WTC11 (cell line): ENCODE measurements at regions not wholly inside any gene's neighbourhood (a gene's known extent, or its start where the extent isn't known, plus 50 kb on each side); places are given as distances from the start of the nearest gene placed in this dataset.

Experiments
- ATAC-seq: fragments of 200-7000 bp; cut with Tn5 transposase; 2 replicates; pipeline ENCODE4 v1.10.0; 2021; ENCODE audit warnings: mild to moderate bottlenecking, moderate library complexity
- CTCF ChIA-PET: fragments of 300-600 bp; sonication (Branson Sonifier 250); formaldehyde crosslinking; loops from one replicate; lab custom pipeline; 2021; ENCODE audit warnings: antibody characterized with exemption; lab: Charles Lee
- POLR2A ChIA-PET: fragments of 350-600 bp; sonication (Branson Sonifier 250); formaldehyde crosslinking; loops from one replicate; lab custom pipeline; 2021; ENCODE audit warnings: antibody characterized with exemption; lab: Charles Lee
- DNase-seq: peaks from one replicate; pipeline ENCODE4 v3.0.0; 2021; ENCODE audit warnings: low spot score
- H3K27ac Mint-ChIP-seq: 2 replicates; pipeline ENCODE4 v1.8.0; 2021; ENCODE audit warnings: mixed read lengths
- H3K27me3 Mint-ChIP-seq: 2 replicates; pipeline ENCODE4 v1.8.0; 2021; ENCODE audit warnings: low read depth, mild to moderate bottlenecking, moderate library complexity, mixed read lengths
- H3K36me3 Mint-ChIP-seq: 2 replicates; pipeline ENCODE4 v1.8.0; 2021; ENCODE audit warnings: mixed read lengths
- H3K4me1 Mint-ChIP-seq: 2 replicates; pipeline ENCODE4 v1.8.0; 2022; ENCODE audit warnings: mixed read lengths
- H3K4me3 Mint-ChIP-seq: 2 replicates; pipeline ENCODE4 v1.8.0; 2021; ENCODE audit warnings: mild to moderate bottlenecking, moderate library complexity, mixed read lengths
- H3K9me3 Mint-ChIP-seq: 2 replicates; pipeline ENCODE4 v1.8.0; 2021; ENCODE audit warnings: mixed read lengths
- CREM ChIP-seq: sonication (generic); formaldehyde crosslinking; IDR thresholded peaks from 2 replicates; pipeline ENCODE4 v1.8.1; 2022; ENCODE audit warnings: mild to moderate bottlenecking, missing genetic modification reagents, moderate library complexity
- E2F5 ChIP-seq: sonication (generic); formaldehyde crosslinking; IDR thresholded peaks from 2 replicates; pipeline ENCODE4 v1.8.1; 2022; ENCODE audit warnings: mild to moderate bottlenecking, moderate library complexity, missing genetic modification reagents
- EMX1 ChIP-seq: fragments of 250-450 bp; sonication (Bioruptor Pico); IDR thresholded peaks from 2 replicates; pipeline ENCODE4 v1.8.0; 2021; ENCODE audit warnings: mild to moderate bottlenecking
- FOXP1 ChIP-seq: sonication (generic); formaldehyde crosslinking; IDR thresholded peaks from 2 replicates; pipeline ENCODE4 v1.8.0; 2022; ENCODE audit warnings: missing genetic modification reagents, mild to moderate bottlenecking, moderate library complexity, borderline replicate concordance
- GABPB1 ChIP-seq: sonication (generic); formaldehyde crosslinking; IDR thresholded peaks from 2 replicates; pipeline ENCODE4 v1.8.1; 2023; ENCODE audit warnings: mild to moderate bottlenecking, missing genetic modification reagents
- KAT7 ChIP-seq: sonication (generic); formaldehyde crosslinking; IDR thresholded peaks from 2 replicates; pipeline ENCODE4 v1.8.1; 2023; ENCODE audit warnings: missing genetic modification reagents, mild to moderate bottlenecking, borderline replicate concordance
- PRDM15 ChIP-seq: sonication (generic); formaldehyde crosslinking; IDR thresholded peaks from 2 replicates; pipeline ENCODE4 v1.8.0; 2022; ENCODE audit warnings: missing genetic modification reagents
- TEAD4 ChIP-seq: sonication (generic); formaldehyde crosslinking; IDR thresholded peaks from 2 replicates; pipeline ENCODE4 v1.8.0; 2022; ENCODE audit warnings: mild to moderate bottlenecking, missing genetic modification reagents
- TP53 ChIP-seq: sonication (generic); formaldehyde crosslinking; IDR thresholded peaks from 2 replicates; pipeline ENCODE4 v1.8.1; 2023; ENCODE audit warnings: mild to moderate bottlenecking, missing genetic modification reagents
- TF ChIP-seq, protein P1 (sequence below): sonication (generic); formaldehyde crosslinking; IDR thresholded peaks from 2 replicates; pipeline ENCODE4 v1.8.1; 2023; ENCODE audit warnings: mild to moderate bottlenecking, missing genetic modification reagents, borderline replicate concordance
- TF ChIP-seq, protein P2 (sequence below): sonication (generic); formaldehyde crosslinking; conservative IDR thresholded peaks from 2 replicates; pipeline ENCODE4 v1.8.1; 2023; ENCODE audit warnings: mild to moderate bottlenecking, low read depth, missing genetic modification reagents, moderate library complexity
- TF ChIP-seq, protein P3 (sequence below): fragments of 200-600 bp; IDR thresholded peaks from 2 replicates; pipeline ENCODE4 v1.8.0; 2022; ENCODE audit warnings: antibody characterized with exemption
- TF ChIP-seq, protein P4 (sequence below): sonication (generic); formaldehyde crosslinking; IDR thresholded peaks from 2 replicates; pipeline ENCODE4 v1.8.1; 2023; ENCODE audit warnings: mild to moderate bottlenecking, missing genetic modification reagents
- TF ChIP-seq, protein P5 (sequence below): sonication (generic); formaldehyde crosslinking; IDR thresholded peaks from 2 replicates; pipeline ENCODE4 v1.8.1; 2022; ENCODE audit warnings: mild to moderate bottlenecking, missing genetic modification reagents, moderate library complexity, borderline replicate concordance

DNA sequence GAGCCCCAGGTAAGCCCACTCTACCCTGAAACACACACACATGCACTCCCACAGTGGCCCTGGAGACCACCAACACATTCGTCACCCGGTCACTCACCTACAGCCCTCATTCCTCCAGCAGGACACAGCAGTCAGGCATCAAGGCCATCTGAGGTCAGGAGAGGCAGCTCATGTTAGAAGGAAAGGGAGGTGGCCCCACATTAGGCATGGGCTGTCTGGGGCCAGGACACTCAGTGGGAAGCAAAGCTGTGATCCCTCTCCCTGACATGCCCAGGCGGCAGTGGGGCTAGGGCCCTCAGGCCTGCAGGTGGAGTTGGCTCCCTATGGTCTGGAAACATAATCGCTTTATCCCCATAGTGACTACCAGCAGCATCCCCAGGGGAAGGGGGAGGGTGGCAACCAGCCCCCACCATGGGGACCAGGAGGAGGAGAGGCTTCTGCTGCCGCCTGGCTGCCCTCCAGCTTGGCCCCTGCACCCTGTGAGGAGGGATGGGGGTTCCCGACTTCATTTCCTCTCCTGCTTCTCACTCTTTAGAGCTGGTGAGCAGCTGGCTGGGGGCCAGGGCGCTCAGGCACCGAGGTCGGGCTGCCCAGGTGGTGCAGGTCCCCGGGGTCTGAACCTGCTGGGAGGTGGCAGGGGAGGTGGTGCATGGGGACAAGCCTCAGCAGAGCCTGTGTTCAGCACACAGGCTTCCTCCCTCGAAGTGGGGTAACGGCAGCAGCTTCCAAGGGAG is 76.6 kb upstream of the CST7 start (continued):
- TF ChIP-seq, protein P1, sequence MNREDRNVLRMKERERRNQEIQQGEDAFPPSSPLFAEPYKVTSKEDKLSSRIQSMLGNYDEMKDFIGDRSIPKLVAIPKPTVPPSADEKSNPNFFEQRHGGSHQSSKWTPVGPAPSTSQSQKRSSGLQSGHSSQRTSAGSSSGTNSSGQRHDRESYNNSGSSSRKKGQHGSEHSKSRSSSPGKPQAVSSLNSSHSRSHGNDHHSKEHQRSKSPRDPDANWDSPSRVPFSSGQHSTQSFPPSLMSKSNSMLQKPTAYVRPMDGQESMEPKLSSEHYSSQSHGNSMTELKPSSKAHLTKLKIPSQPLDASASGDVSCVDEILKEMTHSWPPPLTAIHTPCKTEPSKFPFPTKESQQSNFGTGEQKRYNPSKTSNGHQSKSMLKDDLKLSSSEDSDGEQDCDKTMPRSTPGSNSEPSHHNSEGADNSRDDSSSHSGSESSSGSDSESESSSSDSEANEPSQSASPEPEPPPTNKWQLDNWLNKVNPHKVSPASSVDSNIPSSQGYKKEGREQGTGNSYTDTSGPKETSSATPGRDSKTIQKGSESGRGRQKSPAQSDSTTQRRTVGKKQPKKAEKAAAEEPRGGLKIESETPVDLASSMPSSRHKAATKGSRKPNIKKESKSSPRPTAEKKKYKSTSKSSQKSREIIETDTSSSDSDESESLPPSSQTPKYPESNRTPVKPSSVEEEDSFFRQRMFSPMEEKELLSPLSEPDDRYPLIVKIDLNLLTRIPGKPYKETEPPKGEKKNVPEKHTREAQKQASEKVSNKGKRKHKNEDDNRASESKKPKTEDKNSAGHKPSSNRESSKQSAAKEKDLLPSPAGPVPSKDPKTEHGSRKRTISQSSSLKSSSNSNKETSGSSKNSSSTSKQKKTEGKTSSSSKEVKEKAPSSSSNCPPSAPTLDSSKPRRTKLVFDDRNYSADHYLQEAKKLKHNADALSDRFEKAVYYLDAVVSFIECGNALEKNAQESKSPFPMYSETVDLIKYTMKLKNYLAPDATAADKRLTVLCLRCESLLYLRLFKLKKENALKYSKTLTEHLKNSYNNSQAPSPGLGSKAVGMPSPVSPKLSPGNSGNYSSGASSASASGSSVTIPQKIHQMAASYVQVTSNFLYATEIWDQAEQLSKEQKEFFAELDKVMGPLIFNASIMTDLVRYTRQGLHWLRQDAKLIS (CRISPR knock-in tag) = no peak
- TF ChIP-seq E2F5 (no peak), EMX1 (CRISPR knock-in tag) (no peak), TEAD4 (no peak), GABPB1 (CRISPR knock-in tag) (no peak), KAT7 (CRISPR knock-in tag) (no peak), CREM (CRISPR knock-in tag) (no peak)
- TF ChIP-seq, protein P2, sequence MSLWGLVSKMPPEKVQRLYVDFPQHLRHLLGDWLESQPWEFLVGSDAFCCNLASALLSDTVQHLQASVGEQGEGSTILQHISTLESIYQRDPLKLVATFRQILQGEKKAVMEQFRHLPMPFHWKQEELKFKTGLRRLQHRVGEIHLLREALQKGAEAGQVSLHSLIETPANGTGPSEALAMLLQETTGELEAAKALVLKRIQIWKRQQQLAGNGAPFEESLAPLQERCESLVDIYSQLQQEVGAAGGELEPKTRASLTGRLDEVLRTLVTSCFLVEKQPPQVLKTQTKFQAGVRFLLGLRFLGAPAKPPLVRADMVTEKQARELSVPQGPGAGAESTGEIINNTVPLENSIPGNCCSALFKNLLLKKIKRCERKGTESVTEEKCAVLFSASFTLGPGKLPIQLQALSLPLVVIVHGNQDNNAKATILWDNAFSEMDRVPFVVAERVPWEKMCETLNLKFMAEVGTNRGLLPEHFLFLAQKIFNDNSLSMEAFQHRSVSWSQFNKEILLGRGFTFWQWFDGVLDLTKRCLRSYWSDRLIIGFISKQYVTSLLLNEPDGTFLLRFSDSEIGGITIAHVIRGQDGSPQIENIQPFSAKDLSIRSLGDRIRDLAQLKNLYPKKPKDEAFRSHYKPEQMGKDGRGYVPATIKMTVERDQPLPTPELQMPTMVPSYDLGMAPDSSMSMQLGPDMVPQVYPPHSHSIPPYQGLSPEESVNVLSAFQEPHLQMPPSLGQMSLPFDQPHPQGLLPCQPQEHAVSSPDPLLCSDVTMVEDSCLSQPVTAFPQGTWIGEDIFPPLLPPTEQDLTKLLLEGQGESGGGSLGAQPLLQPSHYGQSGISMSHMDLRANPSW (CRISPR knock-in tag) = no peak
- TF ChIP-seq, protein P3, sequence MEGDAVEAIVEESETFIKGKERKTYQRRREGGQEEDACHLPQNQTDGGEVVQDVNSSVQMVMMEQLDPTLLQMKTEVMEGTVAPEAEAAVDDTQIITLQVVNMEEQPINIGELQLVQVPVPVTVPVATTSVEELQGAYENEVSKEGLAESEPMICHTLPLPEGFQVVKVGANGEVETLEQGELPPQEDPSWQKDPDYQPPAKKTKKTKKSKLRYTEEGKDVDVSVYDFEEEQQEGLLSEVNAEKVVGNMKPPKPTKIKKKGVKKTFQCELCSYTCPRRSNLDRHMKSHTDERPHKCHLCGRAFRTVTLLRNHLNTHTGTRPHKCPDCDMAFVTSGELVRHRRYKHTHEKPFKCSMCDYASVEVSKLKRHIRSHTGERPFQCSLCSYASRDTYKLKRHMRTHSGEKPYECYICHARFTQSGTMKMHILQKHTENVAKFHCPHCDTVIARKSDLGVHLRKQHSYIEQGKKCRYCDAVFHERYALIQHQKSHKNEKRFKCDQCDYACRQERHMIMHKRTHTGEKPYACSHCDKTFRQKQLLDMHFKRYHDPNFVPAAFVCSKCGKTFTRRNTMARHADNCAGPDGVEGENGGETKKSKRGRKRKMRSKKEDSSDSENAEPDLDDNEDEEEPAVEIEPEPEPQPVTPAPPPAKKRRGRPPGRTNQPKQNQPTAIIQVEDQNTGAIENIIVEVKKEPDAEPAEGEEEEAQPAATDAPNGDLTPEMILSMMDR = no peak
- TF ChIP-seq, protein P4, sequence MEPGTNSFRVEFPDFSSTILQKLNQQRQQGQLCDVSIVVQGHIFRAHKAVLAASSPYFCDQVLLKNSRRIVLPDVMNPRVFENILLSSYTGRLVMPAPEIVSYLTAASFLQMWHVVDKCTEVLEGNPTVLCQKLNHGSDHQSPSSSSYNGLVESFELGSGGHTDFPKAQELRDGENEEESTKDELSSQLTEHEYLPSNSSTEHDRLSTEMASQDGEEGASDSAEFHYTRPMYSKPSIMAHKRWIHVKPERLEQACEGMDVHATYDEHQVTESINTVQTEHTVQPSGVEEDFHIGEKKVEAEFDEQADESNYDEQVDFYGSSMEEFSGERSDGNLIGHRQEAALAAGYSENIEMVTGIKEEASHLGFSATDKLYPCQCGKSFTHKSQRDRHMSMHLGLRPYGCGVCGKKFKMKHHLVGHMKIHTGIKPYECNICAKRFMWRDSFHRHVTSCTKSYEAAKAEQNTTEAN (CRISPR knock-in tag) = no peak

GRCh38 chr20:24873025-24873620 is 75.9 kb upstream of the CST7 start:
- CTCF ChIA-PET = interaction anchor here (0.6 kb wide), 1 partner anchor 16 kb away, joined by 4 read pairs; no protein-coding TSS in a partner anchor

More at GRCh38 chr20:24873025-24873620, 75.9 kb upstream of the CST7 start:
- H3K27ac Mint-ChIP-seq = no peak overlapping the region
- POLR2A ChIA-PET = no interaction called here
- H3K9me3 Mint-ChIP-seq = peaks cover 14% of the 10 kb centered on the region
- TF ChIP-seq, protein P5, sequence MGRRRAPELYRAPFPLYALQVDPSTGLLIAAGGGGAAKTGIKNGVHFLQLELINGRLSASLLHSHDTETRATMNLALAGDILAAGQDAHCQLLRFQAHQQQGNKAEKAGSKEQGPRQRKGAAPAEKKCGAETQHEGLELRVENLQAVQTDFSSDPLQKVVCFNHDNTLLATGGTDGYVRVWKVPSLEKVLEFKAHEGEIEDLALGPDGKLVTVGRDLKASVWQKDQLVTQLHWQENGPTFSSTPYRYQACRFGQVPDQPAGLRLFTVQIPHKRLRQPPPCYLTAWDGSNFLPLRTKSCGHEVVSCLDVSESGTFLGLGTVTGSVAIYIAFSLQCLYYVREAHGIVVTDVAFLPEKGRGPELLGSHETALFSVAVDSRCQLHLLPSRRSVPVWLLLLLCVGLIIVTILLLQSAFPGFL (CRISPR knock-in tag) = no peak
- TF ChIP-seq PRDM15 (CRISPR knock-in tag) (no peak), FOXP1 (CRISPR knock-in tag) (no peak), TP53 (CRISPR knock-in tag) (no peak)
- H3K27me3 Mint-ChIP-seq = no peaks in the 10 kb centered on the region
- ATAC-seq = no peak
- DNase-seq = no peak
- H3K4me3 Mint-ChIP-seq = no peak overlapping the region
- no peaks in the 10 kb centered on the region; the same call in 1 of the 2 replicates for H3K36me3 Mint-ChIP-seq
- H3K4me1 Mint-ChIP-seq = no peaks in the 10 kb centered on the region
